ENCODE measurements at regions not wholly inside any gene's neighbourhood (a gene's known extent, or its start where the extent isn't known, plus 50 kb on each side); places are given as distances from the start of the nearest gene placed in this dataset.

DNA sequence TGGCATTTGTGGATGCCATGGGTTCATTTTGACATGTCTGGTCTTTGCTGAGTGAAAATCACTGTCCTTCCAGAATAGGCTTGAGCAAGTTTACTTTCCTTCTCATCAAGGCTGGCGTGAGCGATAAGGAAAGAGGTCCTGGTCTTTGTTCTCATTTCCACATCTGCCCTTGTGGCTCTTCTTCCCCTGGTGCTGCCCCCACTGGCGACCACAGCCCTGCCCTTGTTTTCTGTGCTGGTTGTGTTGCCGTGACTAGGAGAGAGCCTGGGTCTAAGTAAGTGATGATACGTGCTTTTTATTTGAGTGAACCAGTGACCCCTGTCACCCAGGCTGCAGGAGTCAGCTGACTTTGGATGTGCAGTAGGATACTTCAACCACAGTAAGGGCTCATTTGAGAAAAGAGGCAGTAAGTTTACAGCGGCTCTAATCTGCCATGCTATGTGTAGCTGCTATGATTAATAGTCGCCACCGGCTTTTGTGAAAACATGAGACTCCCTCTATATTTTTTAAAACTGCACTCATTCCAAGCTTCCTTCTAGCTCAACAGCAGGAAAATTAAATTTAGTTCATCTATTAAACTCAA, 441.7 kb downstream of the RNF144A start:
- in situ Hi-C loops (cut with MboI): no loop called here

More for the DNA sequence above, 441.7 kb downstream of the RNF144A start:
- no peaks in the 10 kb centered on the region for H3K36me3 ChIP-seq (ENCODE audit: control insufficient read depth, insufficient read depth, low read length)
- no peak overlapping the region for H3K27ac ChIP-seq (ENCODE audit: extremely low read depth, low read depth, low read length)
- no peak overlapping the region for H3K4me3 ChIP-seq
- no peak for DNase-seq (ENCODE audit: extremely low read depth in 1 of 4, low spot score in 3 of 4)
- no peak overlapping the region for H3K4me2 ChIP-seq (ENCODE audit: insufficient read depth, low read length)
- no peaks in the 10 kb centered on the region for H3K9me1 ChIP-seq (ENCODE audit: control insufficient read depth, insufficient read depth, low read length)
- no peak for FAIRE-seq
- ChIA-PET CTCF (ENCODE audit: low intra/inter-chr PET ratio) (no interaction called here), POLR2A (no interaction called here)
- no peak overlapping the region for H2AFZ ChIP-seq (ENCODE audit: low read depth, low read length)
- no peak for ATAC-seq
- H3K79me2 ChIP-seq (ENCODE audit: control insufficient read depth, insufficient read depth, low read length): no peaks in the 10 kb centered on the region
- H3K27me3 ChIP-seq (ENCODE audit: control insufficient read depth in 2 of 2, insufficient read depth in 2 of 2, low read length in 2 of 2): peaks cover 0 to 8% of the 10 kb centered on the region in 2 experiments; a peak in 1 of 5 replicates
- H3K4me1 ChIP-seq (replicated peaks in 1 of 2; ENCODE audit: control insufficient read depth in 2 of 2, insufficient read depth in 2 of 2, low read length in 2 of 2): no peaks in the 10 kb centered on the region
- 1% methylated on average over 8 of the region's 8 CpGs for WGBS (ENCODE audit: insufficient coverage, low coverage, missing lambda C conversion rate)
- BruUV-seq (replicated peaks): no TSS peak
- no peak overlapping the region for H3K9ac ChIP-seq (ENCODE audit: insufficient read depth in 1 of 2, low read depth in 2 of 2, low read length in 2 of 2)
- no peaks in the 10 kb centered on the region for H4K20me1 ChIP-seq (replicated peaks; ENCODE audit: control insufficient read depth, insufficient read depth, low read length)
- no peak for TF ChIP-seq POLR2B (IDR thresholded peaks at IDR 0.05; ENCODE audit: low read depth, partially characterized antibody)
- no peak for TF ChIP-seq SREBF1 (IDR thresholded peaks at IDR 0.05; ENCODE audit: borderline replicate concordance, low read depth, low read length)
- TF ChIP-seq, protein P1, sequence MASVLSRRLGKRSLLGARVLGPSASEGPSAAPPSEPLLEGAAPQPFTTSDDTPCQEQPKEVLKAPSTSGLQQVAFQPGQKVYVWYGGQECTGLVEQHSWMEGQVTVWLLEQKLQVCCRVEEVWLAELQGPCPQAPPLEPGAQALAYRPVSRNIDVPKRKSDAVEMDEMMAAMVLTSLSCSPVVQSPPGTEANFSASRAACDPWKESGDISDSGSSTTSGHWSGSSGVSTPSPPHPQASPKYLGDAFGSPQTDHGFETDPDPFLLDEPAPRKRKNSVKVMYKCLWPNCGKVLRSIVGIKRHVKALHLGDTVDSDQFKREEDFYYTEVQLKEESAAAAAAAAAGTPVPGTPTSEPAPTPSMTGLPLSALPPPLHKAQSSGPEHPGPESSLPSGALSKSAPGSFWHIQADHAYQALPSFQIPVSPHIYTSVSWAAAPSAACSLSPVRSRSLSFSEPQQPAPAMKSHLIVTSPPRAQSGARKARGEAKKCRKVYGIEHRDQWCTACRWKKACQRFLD (CRISPR knock-in tag; IDR thresholded peaks at IDR 0.05): no peak
- TF ChIP-seq STAT5A (IDR thresholded peaks at IDR 0.05; ENCODE audit: borderline replicate concordance, low read length): no peak
- TF ChIP-seq HIVEP1 (CRISPR knock-in tag; IDR thresholded peaks at IDR 0.05): no peak
- TF ChIP-seq, protein P2, sequence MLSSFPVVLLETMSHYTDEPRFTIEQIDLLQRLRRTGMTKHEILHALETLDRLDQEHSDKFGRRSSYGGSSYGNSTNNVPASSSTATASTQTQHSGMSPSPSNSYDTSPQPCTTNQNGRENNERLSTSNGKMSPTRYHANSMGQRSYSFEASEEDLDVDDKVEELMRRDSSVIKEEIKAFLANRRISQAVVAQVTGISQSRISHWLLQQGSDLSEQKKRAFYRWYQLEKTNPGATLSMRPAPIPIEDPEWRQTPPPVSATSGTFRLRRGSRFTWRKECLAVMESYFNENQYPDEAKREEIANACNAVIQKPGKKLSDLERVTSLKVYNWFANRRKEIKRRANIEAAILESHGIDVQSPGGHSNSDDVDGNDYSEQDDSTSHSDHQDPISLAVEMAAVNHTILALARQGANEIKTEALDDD (IDR thresholded peaks at IDR 0.05): no peak
- TF ChIP-seq NFYB (IDR thresholded peaks at IDR 0.05; ENCODE audit: extremely low read depth, insufficient read length): no peak
- TF ChIP-seq ZNF3 (CRISPR knock-in tag; IDR thresholded peaks at IDR 0.05): no peak
- no peak for TF ChIP-seq DMBX1 (CRISPR knock-in tag; IDR thresholded peaks at IDR 0.05; ENCODE audit: borderline replicate concordance)
- TF ChIP-seq HMG20A (CRISPR knock-in tag; conservative IDR thresholded peaks at IDR 0.05): no peak
- TF ChIP-seq, protein P3, sequence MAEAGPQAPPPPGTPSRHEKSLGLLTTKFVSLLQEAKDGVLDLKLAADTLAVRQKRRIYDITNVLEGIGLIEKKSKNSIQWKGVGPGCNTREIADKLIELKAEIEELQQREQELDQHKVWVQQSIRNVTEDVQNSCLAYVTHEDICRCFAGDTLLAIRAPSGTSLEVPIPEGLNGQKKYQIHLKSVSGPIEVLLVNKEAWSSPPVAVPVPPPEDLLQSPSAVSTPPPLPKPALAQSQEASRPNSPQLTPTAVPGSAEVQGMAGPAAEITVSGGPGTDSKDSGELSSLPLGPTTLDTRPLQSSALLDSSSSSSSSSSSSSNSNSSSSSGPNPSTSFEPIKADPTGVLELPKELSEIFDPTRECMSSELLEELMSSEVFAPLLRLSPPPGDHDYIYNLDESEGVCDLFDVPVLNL (CRISPR knock-in tag; IDR thresholded peaks at IDR 0.05; ENCODE audit: low read depth): no peak
- TF ChIP-seq RCOR1 (IDR thresholded peaks at IDR 0.05; ENCODE audit: borderline replicate concordance in 1 of 2, low read depth in 2 of 2, low read length in 2 of 2): no peak
- H3K9me3 ChIP-seq (replicated peaks; ENCODE audit: control insufficient read depth, insufficient read depth, low read depth, low read length): no peaks in the 10 kb centered on the region
- intact Hi-C loops (cut with micrococcal nuclease): no loop called here

All from K562 (cell line).